ENCODE measurements at regions not wholly inside any gene's neighbourhood (a gene's known extent, or its start where the extent isn't known, plus 50 kb on each side); places are given as distances from the start of the nearest gene placed in this dataset.
"Not testable (repeated sequence)": the region's sequence is repeated elsewhere in the genome, so short reads cannot be mapped to it uniquely, and the experiment has no call there.

GRCh38 chr18:37847544-37847943 lies 281.9 kb upstream of the CELF4 start:
- ChIA-PET CTCF (no interaction called here), POLR2A (no interaction called here)

- POLR2A ChIA-PET = no interaction called here
- CTCF ChIA-PET = no interaction called here
Observed at GRCh38 chr18:37846996-37847395, 281.4 kb upstream of the CELF4 start.

- POLR2A ChIA-PET = no interaction called here
Observed at GRCh38 chr18:37845498-37845897, 279.9 kb upstream of the CELF4 start.

GRCh38 chr18:37844209-37844970 lies 278.8 kb upstream of the CELF4 start:
- POLR2A ChIA-PET = no interaction called here
- CTCF ChIA-PET = no interaction called here

More at GRCh38 chr18:37845498-37845897, 279.9 kb upstream of the CELF4 start:
- CTCF ChIA-PET = no interaction called here

GRCh38 chr18:37838083-37838482 lies 272.5 kb upstream of the CELF4 start:
- ChIA-PET CTCF (no interaction called here), POLR2A (no interaction called here)

- ChIA-PET POLR2A (no interaction called here), CTCF (no interaction called here)
Observed at GRCh38 chr18:37836071-37836970, 270.7 kb upstream of the CELF4 start.

- POLR2A ChIA-PET, CTCF ChIA-PET: not testable (repeated sequence)
Observed at GRCh38 chr18:37832010-37832695, 266.6 kb upstream of the CELF4 start.

GRCh38 chr18:37812961-37813360 lies 247.4 kb upstream of the CELF4 start:
- POLR2A ChIA-PET = no interaction called here
- CTCF ChIA-PET = no interaction called here

GRCh38 chr18:37805773-37806404 lies 240.3 kb upstream of the CELF4 start:
- POLR2A ChIA-PET = no interaction called here
- CTCF ChIA-PET = no interaction called here

- ChIA-PET POLR2A (no interaction called here), CTCF (no interaction called here)
Observed at GRCh38 chr18:37796823-37797349, 231.3 kb upstream of the CELF4 start.

- ChIA-PET POLR2A (no interaction called here), CTCF (no interaction called here)
Observed at GRCh38 chr18:37787452-37787851, 221.9 kb upstream of the CELF4 start.

- ChIA-PET POLR2A (no interaction called here), CTCF (no interaction called here)
Observed at GRCh38 chr18:37783771-37784170, 218.2 kb upstream of the CELF4 start.

GRCh38 chr18:37779220-37779619 lies 213.6 kb upstream of the CELF4 start:
- POLR2A ChIA-PET = no interaction called here
- CTCF ChIA-PET = no interaction called here

GRCh38 chr18:37778417-37779165 lies 213.0 kb upstream of the CELF4 start:
- CTCF ChIA-PET = no interaction called here
- POLR2A ChIA-PET = no interaction called here

GRCh38 chr18:37769826-37770225 lies 204.2 kb upstream of the CELF4 start:
- ChIA-PET CTCF (no interaction called here), POLR2A (no interaction called here)

- CTCF ChIA-PET = interaction anchor here (0.6 kb wide), 1 partner anchor 376 kb away, joined by 3 read pairs; no protein-coding TSS in a partner anchor
- POLR2A ChIA-PET = no interaction called here
Observed at GRCh38 chr18:37764541-37765288, 199.1 kb upstream of the CELF4 start.

- CTCF ChIA-PET = no interaction called here
- POLR2A ChIA-PET = no interaction called here
Observed at GRCh38 chr18:37762076-37762621, 196.6 kb upstream of the CELF4 start.

GRCh38 chr18:37754141-37754540 lies 188.5 kb upstream of the CELF4 start:
- POLR2A ChIA-PET = no interaction called here
- CTCF ChIA-PET = no interaction called here

GRCh38 chr18:37742436-37742835 lies 176.8 kb upstream of the CELF4 start:
- CTCF ChIA-PET = no interaction called here
- POLR2A ChIA-PET = no interaction called here

All from activated CD8-positive, alpha-beta memory T cell treated with anti-CD3 and anti-CD28 coated beads for 36 hours (primary cell).